Neural progenitor cell (in vitro differentiated cells): ENCODE measurements at regions not wholly inside any gene's neighbourhood (a gene's known extent, or its start where the extent isn't known, plus 50 kb on each side); places are given as distances from the start of the nearest gene placed in this dataset.

Source experiments
- DNase-seq: peaks from one replicate; pipeline ENCODE4 v3.0.0-alpha.2; 2016; ENCODE audit warnings: low spot score
- H2AFZ ChIP-seq: fragments of 200-600 bp; sonication (generic); replicated peaks from 2 replicates; pipeline ENCODE4 v1.6.1; 2016; ENCODE audit warnings: antibody characterized with exemption
- H3F3A ChIP-seq: fragments of 200-600 bp; sonication (generic); 2 replicates; pipeline ENCODE4 v1.6.1; 2016; ENCODE audit warnings: antibody characterized with exemption, low read depth
- H3K27ac ChIP-seq: fragments of 200-600 bp; sonication (generic); 2 replicates; pipeline ENCODE4 v1.5.1; 2016; ENCODE audit warnings: mild to moderate bottlenecking
- H3K27me3 ChIP-seq: fragments of 200-600 bp; sonication (generic); 2 replicates; pipeline ENCODE4 v1.6.1; 2016; ENCODE audit warnings: mild to moderate bottlenecking, moderate library complexity
- H3K36me3 ChIP-seq: fragments of 200-600 bp; sonication (generic); 2 replicates; pipeline ENCODE4 v1.5.1; 2016
- H3K4me1 ChIP-seq: fragments of 200-600 bp; sonication (generic); 2 replicates; pipeline ENCODE4 v1.6.1; 2016; ENCODE audit warnings: mixed run types
- H3K4me2 ChIP-seq: fragments of 200-600 bp; sonication (generic); 2 replicates; pipeline ENCODE4 v1.6.1; 2016
- H3K4me3 ChIP-seq: fragments of 200-600 bp; sonication (generic); 2 replicates; pipeline ENCODE4 v1.5.1; 2016
- H3K79me2 ChIP-seq: fragments of 200-600 bp; sonication (generic); 2 replicates; pipeline ENCODE4 v1.6.1; 2016; ENCODE audit warnings: low read depth
- H3K9ac ChIP-seq: fragments of 200-600 bp; sonication (generic); 2 replicates; pipeline ENCODE4 v1.6.1; 2016
- H3K9me3 ChIP-seq: fragments of 200-600 bp; sonication (generic); 2 replicates; pipeline ENCODE4 v1.5.1; 2016; ENCODE audit warnings: low read depth
- H4K20me1 ChIP-seq: fragments of 200-600 bp; sonication (generic); 2 replicates; pipeline ENCODE4 v1.6.1; 2016; ENCODE audit warnings: low read depth
- H3K27ac Mint-ChIP-seq: 3 replicates; pipeline ENCODE4 v1.8.0; 2021; ENCODE audit warnings: mixed read lengths
- H3K27me3 Mint-ChIP-seq: 2 replicates; pipeline ENCODE4 v1.8.0; 2022; ENCODE audit warnings: low read depth, mild to moderate bottlenecking, inconsistent platforms, moderate library complexity, mixed read lengths; ENCODE audit not compliant: insufficient read depth
- H3K36me3 Mint-ChIP-seq: 3 replicates; pipeline ENCODE4 v1.8.0; 2021; ENCODE audit warnings: mixed read lengths
- H3K4me1 Mint-ChIP-seq: 3 replicates; pipeline ENCODE4 v1.8.0; 2021; ENCODE audit warnings: mixed read lengths
- H3K4me3 Mint-ChIP-seq: 3 replicates; pipeline ENCODE4 v1.8.0; 2021; ENCODE audit warnings: mild to moderate bottlenecking, moderate library complexity, mixed read lengths
- H3K9me3 Mint-ChIP-seq: 3 replicates; pipeline ENCODE4 v1.8.0; 2020; ENCODE audit warnings: mixed read lengths
- EZH2 ChIP-seq: fragments of 200-600 bp; sonication (generic); IDR thresholded peaks from 2 replicates; pipeline ENCODE4 v1.6.1; 2017; ENCODE audit warnings: antibody characterized with exemption, mild to moderate bottlenecking, moderate library complexity
- EZH2phosphoT487 ChIP-seq: fragments of 200-600 bp; sonication (generic); IDR thresholded peaks from 2 replicates; pipeline ENCODE4 v1.6.1; 2017; ENCODE audit warnings: antibody characterized with exemption
- TF ChIP-seq, protein P1 (sequence below): fragments of 200-600 bp; sonication (generic); IDR thresholded peaks from 2 replicates; pipeline ENCODE4 v1.5.1; 2017; ENCODE audit warnings: antibody characterized with exemption, mild to moderate bottlenecking

GRCh38 chr5:38163636-38164237, 94.6 kb upstream of the EGFLAM start:
- Mint-ChIP-seq H3K27ac (no peak overlapping the region), H3K36me3 (no peaks in the 10 kb centered on the region), H3K27me3 (no peaks in the 10 kb centered on the region), H3K4me1 (no peaks in the 10 kb centered on the region), H3K4me3 (no peak overlapping the region), H3K9me3 (no peaks in the 10 kb centered on the region)
- H3K9ac ChIP-seq: no peak overlapping the region
- H3K4me1 ChIP-seq: no peaks in the 10 kb centered on the region
- H3K27me3 ChIP-seq: no peaks in the 10 kb centered on the region
- H3F3A ChIP-seq: no peaks in the 10 kb centered on the region
- DNase-seq: no peak
- H3K27ac ChIP-seq: no peak overlapping the region
- no peak overlapping the region for H3K4me2 ChIP-seq
- H2AFZ ChIP-seq: no peak overlapping the region
- H4K20me1 ChIP-seq: no peaks in the 10 kb centered on the region
- H3K4me3 ChIP-seq: no peak overlapping the region
- no peaks in the 10 kb centered on the region for H3K36me3 ChIP-seq
- no peaks in the 10 kb centered on the region for H3K79me2 ChIP-seq
- TF ChIP-seq EZH2 (no peak), EZH2phosphoT487 (no peak)
- TF ChIP-seq, protein P1, sequence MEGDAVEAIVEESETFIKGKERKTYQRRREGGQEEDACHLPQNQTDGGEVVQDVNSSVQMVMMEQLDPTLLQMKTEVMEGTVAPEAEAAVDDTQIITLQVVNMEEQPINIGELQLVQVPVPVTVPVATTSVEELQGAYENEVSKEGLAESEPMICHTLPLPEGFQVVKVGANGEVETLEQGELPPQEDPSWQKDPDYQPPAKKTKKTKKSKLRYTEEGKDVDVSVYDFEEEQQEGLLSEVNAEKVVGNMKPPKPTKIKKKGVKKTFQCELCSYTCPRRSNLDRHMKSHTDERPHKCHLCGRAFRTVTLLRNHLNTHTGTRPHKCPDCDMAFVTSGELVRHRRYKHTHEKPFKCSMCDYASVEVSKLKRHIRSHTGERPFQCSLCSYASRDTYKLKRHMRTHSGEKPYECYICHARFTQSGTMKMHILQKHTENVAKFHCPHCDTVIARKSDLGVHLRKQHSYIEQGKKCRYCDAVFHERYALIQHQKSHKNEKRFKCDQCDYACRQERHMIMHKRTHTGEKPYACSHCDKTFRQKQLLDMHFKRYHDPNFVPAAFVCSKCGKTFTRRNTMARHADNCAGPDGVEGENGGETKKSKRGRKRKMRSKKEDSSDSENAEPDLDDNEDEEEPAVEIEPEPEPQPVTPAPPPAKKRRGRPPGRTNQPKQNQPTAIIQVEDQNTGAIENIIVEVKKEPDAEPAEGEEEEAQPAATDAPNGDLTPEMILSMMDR: no peak
- no peaks in the 10 kb centered on the region for H3K9me3 ChIP-seq

DNA sequence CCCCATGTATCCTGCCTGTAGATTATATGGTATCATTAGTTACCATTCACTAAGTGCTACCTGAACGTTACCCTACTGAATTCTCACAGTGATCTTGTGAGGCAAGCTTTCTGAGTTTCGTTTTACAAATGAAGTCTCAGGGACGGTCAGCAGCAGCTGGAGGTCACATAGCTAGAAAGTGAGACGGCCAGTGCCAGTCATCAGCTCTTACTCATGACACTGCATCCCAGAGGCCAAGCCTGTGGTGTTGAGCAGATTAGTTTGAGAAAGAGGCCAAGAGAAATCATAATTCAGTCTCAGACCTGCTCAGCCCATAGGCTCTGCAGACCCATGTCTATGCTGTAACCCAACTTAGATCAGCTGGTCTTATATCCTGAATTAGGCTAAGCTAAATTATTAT, 95.7 kb upstream of the EGFLAM start:
- no peak overlapping the region for H3K4me3 ChIP-seq
- no peaks in the 10 kb centered on the region for H3F3A ChIP-seq
- no peak overlapping the region for H3K9ac ChIP-seq
- H3K79me2 ChIP-seq: no peaks in the 10 kb centered on the region
- no peak for DNase-seq
- no peak overlapping the region for H3K27ac Mint-ChIP-seq
- H3K27me3 ChIP-seq: no peaks in the 10 kb centered on the region
- no peaks in the 10 kb centered on the region for H3K36me3 Mint-ChIP-seq
- no peak overlapping the region for H3K4me2 ChIP-seq
- TF ChIP-seq EZH2phosphoT487 (no peak), EZH2 (no peak)
- TF ChIP-seq, protein P1: no peak
- H3K4me1 Mint-ChIP-seq: no peaks in the 10 kb centered on the region
- no peaks in the 10 kb centered on the region for H3K4me1 ChIP-seq
- no peaks in the 10 kb centered on the region for H3K9me3 Mint-ChIP-seq
- no peaks in the 10 kb centered on the region for H3K36me3 ChIP-seq
- no peak overlapping the region for H3K4me3 Mint-ChIP-seq
- H3K27me3 Mint-ChIP-seq: no peaks in the 10 kb centered on the region
- H3K9me3 ChIP-seq: no peaks in the 10 kb centered on the region
- no peaks in the 10 kb centered on the region for H4K20me1 ChIP-seq
- no peak overlapping the region for H3K27ac ChIP-seq
- H2AFZ ChIP-seq: no peak overlapping the region

DNA sequence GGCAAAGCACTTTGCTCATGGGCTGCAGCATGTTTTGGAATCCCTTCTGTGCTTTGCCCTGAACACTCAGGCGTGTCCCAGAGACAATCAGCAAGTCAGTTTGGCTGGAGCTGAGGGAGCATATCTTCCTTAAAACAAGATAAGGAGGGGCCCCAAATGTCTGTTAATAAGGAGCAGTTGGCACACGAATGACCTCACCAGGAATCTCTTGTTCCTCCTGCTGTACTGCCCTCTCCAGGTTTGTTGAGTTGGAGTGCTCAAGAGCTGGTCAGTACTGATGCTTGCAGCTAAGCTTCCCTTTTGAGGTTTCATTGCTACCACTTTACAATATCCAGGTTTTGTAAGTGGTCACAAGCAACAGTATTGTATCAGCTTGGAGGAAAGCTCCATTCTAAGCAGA, 101.3 kb upstream of the EGFLAM start:
- Mint-ChIP-seq H3K36me3 (no peaks in the 10 kb centered on the region), H3K9me3 (no peaks in the 10 kb centered on the region), H3K27ac (no peak overlapping the region), H3K27me3 (no peaks in the 10 kb centered on the region), H3K4me1 (no peaks in the 10 kb centered on the region), H3K4me3 (no peak overlapping the region)
- Histone ChIP-seq H3K4me2 (no peak overlapping the region), H3K9ac (no peak overlapping the region), H3K79me2 (no peaks in the 10 kb centered on the region), H3K36me3 (no peaks in the 10 kb centered on the region), H2AFZ (no peak overlapping the region), H3K4me3 (no peak overlapping the region), H3K27me3 (no peaks in the 10 kb centered on the region), H3K9me3 (no peaks in the 10 kb centered on the region), H3F3A (no peaks in the 10 kb centered on the region), H4K20me1 (no peaks in the 10 kb centered on the region), H3K27ac (no peak overlapping the region), H3K4me1 (no peaks in the 10 kb centered on the region)
- TF ChIP-seq, protein P1: no peak
- TF ChIP-seq EZH2phosphoT487 (no peak), EZH2 (no peak)
- peak; percentile 12 for DNase-seq
